Esophagus squamous epithelium (tissue), 5 donors: ENCODE measurements at regions not wholly inside any gene's neighbourhood (a gene's known extent, or its start where the extent isn't known, plus 50 kb on each side); places are given as distances from the start of the nearest gene placed in this dataset.

Experiments used
- DNase-seq: peaks from one replicate; lab custom pipeline; 2025; lab: John Stamatoyannopoulos, UW
- H3K27ac ChIP-seq, 4 donors: fragments of 200-600 bp; sonication (generic); one replicate each; pipeline ENCODE4 v1.5.1; 2016 to 2019; ENCODE audit warnings: mild to moderate bottlenecking in 1 of 4
- H3K27me3 ChIP-seq, 4 donors: fragments of 200-600 bp; sonication (generic); 1 replicate in 3 of 4; 2 replicates in 1 of 4; pipeline versions ENCODE4 v1.5.1 to v1.6.0; 2017 to 2021; ENCODE audit warnings: antibody characterized with exemption in 1 of 4
- H3K36me3 ChIP-seq, 3 donors: fragments of 200-600 bp; sonication (generic); one replicate each; pipeline ENCODE4 v1.5.1; 2016 to 2019
- H3K4me1 ChIP-seq, 3 donors: fragments of 200-600 bp; sonication (generic); one replicate each; pipeline ENCODE4 v1.5.1; 2017 to 2019
- H3K4me3 ChIP-seq, 4 donors: fragments of 200-600 bp; sonication (generic); 1 replicate in 3 of 4; 2 replicates in 1 of 4; pipeline ENCODE4 v1.5.1; 2016 to 2019; ENCODE audit warnings: mild to moderate bottlenecking in 2 of 4, moderate library complexity in 1 of 4
- H3K9me3 ChIP-seq, 3 donors: fragments of 200-600 bp; sonication (generic); one replicate each; pipeline ENCODE4 v1.5.1; 2016 to 2019
- CTCF ChIP-seq, 6 experiments: fragments of 450-650 bp in 4 of 6; fragments of 200-600 bp in 2 of 6; sonication (generic) in 2 of 6; IDR thresholded peaks; one replicate each; pipeline ENCODE4 v1.5.1; 2016 to 2019; ENCODE audit warnings: antibody characterized with exemption in 6 of 6, mild to moderate bottlenecking in 4 of 6, moderate library complexity in 4 of 6
- POLR2A ChIP-seq, 4 donors: fragments of 450-650 bp; IDR thresholded peaks; one replicate each; pipeline ENCODE4 v1.6.1; 2017; ENCODE audit warnings: antibody characterized with exemption in 4 of 4, mild to moderate bottlenecking in 4 of 4, moderate library complexity in 3 of 4
- WGBS, 2 donors: methylation state at CpG; one replicate each; pipeline ENCODE4 v1.1.5; 2018; 5-methylcytosine and 5-hydroxymethylcytosine counted together
- intact Hi-C: fragments of 100-400 bp; cut with DNase I; formaldehyde crosslinking; loops from one replicate; pipeline ENCODE4 v1.15.0; 2022
- donor health status: DM: yes; HTN: yes; CAD: no.

GRCh38 chr9:78468231-78468630 is 171.3 kb downstream of the PSAT1 start:
- Histone ChIP-seq H3K27me3 (no peaks in the 10 kb centered on the region), H3K4me3 (no peak overlapping the region), H3K4me1 (no peaks in the 10 kb centered on the region), H3K9me3 (no peaks in the 10 kb centered on the region), H3K36me3 (no peaks in the 10 kb centered on the region), H3K27ac (no peak overlapping the region)
- no peak for DNase-seq
- no peak for TF ChIP-seq CTCF (IDR thresholded peaks at IDR 0.05)
- no peak for TF ChIP-seq POLR2A (IDR thresholded peaks at IDR 0.05)
- WGBS, 2 donors = 57 to 68% methylated on average over 7 of the region's 7 CpGs
- intact Hi-C loops = no loop called here

GRCh38 chr9:78468974-78469576 is 172.2 kb downstream of the PSAT1 start:
- TF ChIP-seq POLR2A (IDR thresholded peaks at IDR 0.05) = no peak
- no peak for TF ChIP-seq CTCF (IDR thresholded peaks at IDR 0.05)
- Histone ChIP-seq H3K36me3 (no peaks in the 10 kb centered on the region), H3K27ac (no peak overlapping the region), H3K9me3 (no peaks in the 10 kb centered on the region), H3K4me1 (no peaks in the 10 kb centered on the region), H3K27me3 (no peaks in the 10 kb centered on the region), H3K4me3 (no peak overlapping the region)
- DNase-seq = no peak
- WGBS, 2 donors = 66 to 67% methylated on average over 5 of the region's 5 CpGs
- intact Hi-C loops = no loop called here

- intact Hi-C loops = no loop called here
- TF ChIP-seq CTCF (IDR thresholded peaks at IDR 0.05) (no peak), POLR2A (IDR thresholded peaks at IDR 0.05) (no peak)
Observed at GRCh38 chr9:78470216-78470615, 173.3 kb downstream of the PSAT1 start.

GRCh38 chr9:78470741-78471140 is 173.8 kb downstream of the PSAT1 start:
- TF ChIP-seq CTCF (IDR thresholded peaks at IDR 0.05) = no peak
- no peak for TF ChIP-seq POLR2A (IDR thresholded peaks at IDR 0.05)
- no peaks in the 10 kb centered on the region for H3K4me1 ChIP-seq
- H3K27me3 ChIP-seq = no peaks in the 10 kb centered on the region
- WGBS, 2 donors = 56 to 82% methylated on average over 5 of the region's 5 CpGs
- H3K9me3 ChIP-seq = no peaks in the 10 kb centered on the region
- H3K36me3 ChIP-seq = no peaks in the 10 kb centered on the region
- no peak overlapping the region for H3K4me3 ChIP-seq
- intact Hi-C loops = no loop called here
- H3K27ac ChIP-seq = no peak overlapping the region
- no peak for DNase-seq

More at GRCh38 chr9:78470216-78470615, 173.3 kb downstream of the PSAT1 start:
- no peak for DNase-seq
- no peaks in the 10 kb centered on the region for H3K36me3 ChIP-seq
- H3K4me1 ChIP-seq = no peaks in the 10 kb centered on the region
- no peaks in the 10 kb centered on the region for H3K9me3 ChIP-seq
- H3K27ac ChIP-seq = no peak overlapping the region
- no peaks in the 10 kb centered on the region for H3K27me3 ChIP-seq
- H3K4me3 ChIP-seq = no peak overlapping the region

- no peaks in the 10 kb centered on the region for H3K4me1 ChIP-seq
- TF ChIP-seq CTCF (IDR thresholded peaks at IDR 0.05) = no peak
- TF ChIP-seq POLR2A (IDR thresholded peaks at IDR 0.05) = no peak
- DNase-seq = no peak
- H3K36me3 ChIP-seq = no peaks in the 10 kb centered on the region
- 75 to 77% methylated on average over 3 of the region's 3 CpGs for WGBS, 2 donors
- intact Hi-C loops = no loop called here
- no peaks in the 10 kb centered on the region for H3K9me3 ChIP-seq
- no peaks in the 10 kb centered on the region for H3K27me3 ChIP-seq
- H3K27ac ChIP-seq = no peak overlapping the region
- H3K4me3 ChIP-seq = no peak overlapping the region
Observed at GRCh38 chr9:78472111-78472510, 175.2 kb downstream of the PSAT1 start.
